Endothelial cell of umbilical vein (primary cell): ENCODE measurements at regions not wholly inside any gene's neighbourhood (a gene's known extent, or its start where the extent isn't known, plus 50 kb on each side); places are given as distances from the start of the nearest gene placed in this dataset.

Source experiments
- BruUV-seq: library from RNA; stranded (reverse); fragments of 400-500 nt; replicated peaks from 2 replicates; lab custom pipeline; 2021; lab: Mats Ljungman, UMichigan
- CTCF ChIA-PET: fragments of 300-600, 350-600 bp; sonication (Branson Sonifier 250); formaldehyde crosslinking; loops from one replicate; lab custom pipeline; 2021; ENCODE audit warnings: antibody characterized with exemption, inconsistent platforms; lab: Charles Lee
- POLR2A ChIA-PET: fragments of 300-600, 350-600 bp; sonication (Branson Sonifier 250); formaldehyde crosslinking; loops from one replicate; lab custom pipeline; 2021; ENCODE audit warnings: antibody characterized with exemption, inconsistent platforms; lab: Charles Lee
- DNase-seq: peaks from one replicate; pipeline ENCODE4 v3.0.0-alpha.2; 2011; ENCODE audit warnings: low read depth, low spot score
- FAIRE-seq: peaks from 2 replicates; lab custom pipeline; 2011; peaks lifted over from hg19 to GRCh38; lab: Jason Lieb, UNC
- H2AFZ ChIP-seq: 2 replicates; pipeline ENCODE4 v1.6.0; 2012; ENCODE audit warnings: low read depth, low read length, control low read depth, inconsistent platforms
- H3K27ac ChIP-seq: 2 replicates; pipeline ENCODE4 v1.5.1; 2011; ENCODE audit warnings: low read depth, mild to moderate bottlenecking, control low read depth, low read length, moderate library complexity; ENCODE audit not compliant: insufficient read depth
- H3K27me3 ChIP-seq, 2 experiments: 2 replicates each; pipeline versions ENCODE4 v1.6.0 to v1.6.1; 2011; ENCODE audit warnings: low read length in 2 of 2, mixed read lengths in 1 of 2; ENCODE audit not compliant: control insufficient read depth in 2 of 2, insufficient read depth in 2 of 2
- H3K36me3 ChIP-seq, 2 experiments: 2 replicates in 1 of 2; 3 replicates in 1 of 2; pipeline ENCODE4 v1.5.1; 2011; ENCODE audit warnings: low read length in 2 of 2, mild to moderate bottlenecking in 1 of 2, moderate library complexity in 1 of 2; ENCODE audit not compliant: control insufficient read depth in 2 of 2, insufficient read depth in 2 of 2; ENCODE audit errors: extremely low read depth in 1 of 2
- H3K4me1 ChIP-seq: 3 replicates; pipeline ENCODE4 v1.5.1; 2011; ENCODE audit warnings: mild to moderate bottlenecking, low read length; ENCODE audit not compliant: control insufficient read depth, insufficient read depth; ENCODE audit errors: extremely low read depth
- H3K4me2 ChIP-seq: 2 replicates; pipeline ENCODE4 v1.6.1; 2011; ENCODE audit warnings: low read length, control low read depth, mixed read lengths; ENCODE audit not compliant: insufficient read depth
- H3K4me3 ChIP-seq, 3 experiments: fragments of 200-600 bp in 1 of 3; sonication (generic), shearing (Covaris generic) in 1 of 3; replicated peaks in 1 of 3; 2 replicates each; pipeline ENCODE4 v1.5.1; 2011 to 2016; ENCODE audit warnings: control low read depth in 3 of 3, low read length in 3 of 3, mild to moderate bottlenecking in 2 of 3, inconsistent platforms in 1 of 3, low read depth in 1 of 3, moderate library complexity in 1 of 3; ENCODE audit not compliant: insufficient read depth in 1 of 3
- H3K79me2 ChIP-seq: 2 replicates; pipeline ENCODE4 v1.6.0; 2012; ENCODE audit warnings: low read length, inconsistent platforms; ENCODE audit not compliant: control insufficient read depth, insufficient read depth
- H3K9ac ChIP-seq: replicated peaks from 2 replicates; pipeline ENCODE3; 2011; ENCODE audit warnings: low read length, control low read depth; ENCODE audit not compliant: insufficient read depth; ENCODE audit errors: extremely low read depth
- H3K9me1 ChIP-seq: replicated peaks from 3 replicates; pipeline ENCODE4 v1.6.0; 2011; ENCODE audit warnings: mild to moderate bottlenecking, low read length; ENCODE audit not compliant: control insufficient read depth, insufficient read depth; ENCODE audit errors: extremely low read depth
- H3K9me3 ChIP-seq: replicated peaks from 2 replicates; pipeline ENCODE4 v1.5.1; 2012; ENCODE audit warnings: low read length, inconsistent platforms; ENCODE audit not compliant: control insufficient read depth, insufficient read depth
- H4K20me1 ChIP-seq: replicated peaks from 2 replicates; pipeline ENCODE3; 2011; ENCODE audit warnings: mild to moderate bottlenecking, low read length; ENCODE audit not compliant: control insufficient read depth, insufficient read depth; ENCODE audit errors: extremely low read depth
- CTCF ChIP-seq, 2 donors: IDR thresholded peaks; 1 replicate in 1 of 2; 2 replicates in 1 of 2; pipeline ENCODE4 v1.5.1; 2011; ENCODE audit warnings: low read length in 2 of 2, mild to moderate bottlenecking in 2 of 2, moderate library complexity in 2 of 2, control low read depth in 1 of 2, inconsistent platforms in 1 of 2, low read depth in 1 of 2; ENCODE audit not compliant: insufficient read depth in 1 of 2; ENCODE audit errors: extremely low read depth in 1 of 2
- EZH2 ChIP-seq: IDR thresholded peaks from 2 replicates; pipeline ENCODE4 v1.6.1; 2012; ENCODE audit warnings: borderline replicate concordance, low read depth, mild to moderate bottlenecking, moderate library complexity, low read length, inconsistent platforms; ENCODE audit not compliant: severe bottlenecking
- FOS ChIP-seq: IDR thresholded peaks from 2 replicates; pipeline ENCODE4 v1.6.1; 2011; ENCODE audit warnings: mild to moderate bottlenecking, low read length, moderate library complexity, borderline replicate concordance; ENCODE audit not compliant: insufficient read depth
- GATA2 ChIP-seq: IDR thresholded peaks from 2 replicates; pipeline ENCODE4 v1.7.0; 2011; ENCODE audit warnings: low read depth, mild to moderate bottlenecking, moderate library complexity, mixed read lengths, low read length; ENCODE audit not compliant: insufficient read length, insufficient read depth
- JUN ChIP-seq: IDR thresholded peaks from 2 replicates; pipeline ENCODE4 v1.6.1; 2011; ENCODE audit warnings: borderline replicate concordance, low read depth; ENCODE audit not compliant: insufficient read length, insufficient read depth
- MAX ChIP-seq: IDR thresholded peaks from 2 replicates; pipeline ENCODE4 v1.6.1; 2011; ENCODE audit not compliant: insufficient read depth, insufficient read length
- MYC ChIP-seq: IDR thresholded peaks from one replicate; pipeline ENCODE4 v1.6.1; 2011; ENCODE audit warnings: mild to moderate bottlenecking, low read depth, low read length
- POLR2A ChIP-seq: IDR thresholded peaks from 2 replicates; pipeline ENCODE4 v1.6.1; 2012; ENCODE audit warnings: low read depth, mild to moderate bottlenecking, control low read depth, low read length
- POLR2AphosphoS5 ChIP-seq: IDR thresholded peaks from 2 replicates; pipeline ENCODE4 v1.6.1; 2012; ENCODE audit warnings: low read depth, mild to moderate bottlenecking, control low read depth, low read length, moderate library complexity; ENCODE audit not compliant: insufficient read depth
- dilution Hi-C: fragments of 300-500 bp; cut with MboI; formaldehyde crosslinking; loops from one replicate; pipeline ENCODE4 v1.15.0; 2019; ENCODE audit warnings: low sequenced_read_pairs; ENCODE audit not compliant: extremely low pct_ligation_motif_present
- intact Hi-C: fragments of 100-400 bp; cut with micrococcal nuclease; formaldehyde crosslinking; loops from one replicate; pipeline ENCODE4 v1.10.0; 2022

- no peak for FAIRE-seq
- Histone ChIP-seq H3K27ac (no peak overlapping the region), H3K4me3 (no peak overlapping the region), H4K20me1 (no peaks in the 10 kb centered on the region), H3K4me2 (no peak overlapping the region), H3K9me3 (no peaks in the 10 kb centered on the region), H3K9me1 (no peaks in the 10 kb centered on the region), H3K36me3 (no peaks in the 10 kb centered on the region), H2AFZ (no peak overlapping the region), H3K27me3 (no peaks in the 10 kb centered on the region), H3K9ac (no peak overlapping the region), H3K4me1 (no peaks in the 10 kb centered on the region), H3K79me2 (no peaks in the 10 kb centered on the region)
- ChIA-PET POLR2A (no interaction called here), CTCF (no interaction called here)
- dilution Hi-C loops (no loop called here), intact Hi-C loops (no loop called here)
- TF ChIP-seq EZH2 = no peak
- TF ChIP-seq MAX = no peak
- TF ChIP-seq POLR2AphosphoS5 = no peak
- TF ChIP-seq GATA2 = no peak
- no peak for TF ChIP-seq FOS
- TF ChIP-seq JUN = no peak
- TF ChIP-seq MYC = no peak
- no peak for TF ChIP-seq CTCF (IDR thresholded peaks at IDR 0.05; ENCODE audit: extremely low read depth in 1 of 2, insufficient read depth in 1 of 2, low read depth in 1 of 2, low read length in 2 of 2)
- TF ChIP-seq POLR2A = no peak
- DNase-seq = no peak
- BruUV-seq = no TSS peak
Observed at GRCh38 chr1:5645929-5646328, 346.3 kb downstream of the NPHP4 start.
